ENCODE measurements at regions not wholly inside any gene's neighbourhood (a gene's known extent, or its start where the extent isn't known, plus 50 kb on each side); places are given as distances from the start of the nearest gene placed in this dataset.

DNA sequence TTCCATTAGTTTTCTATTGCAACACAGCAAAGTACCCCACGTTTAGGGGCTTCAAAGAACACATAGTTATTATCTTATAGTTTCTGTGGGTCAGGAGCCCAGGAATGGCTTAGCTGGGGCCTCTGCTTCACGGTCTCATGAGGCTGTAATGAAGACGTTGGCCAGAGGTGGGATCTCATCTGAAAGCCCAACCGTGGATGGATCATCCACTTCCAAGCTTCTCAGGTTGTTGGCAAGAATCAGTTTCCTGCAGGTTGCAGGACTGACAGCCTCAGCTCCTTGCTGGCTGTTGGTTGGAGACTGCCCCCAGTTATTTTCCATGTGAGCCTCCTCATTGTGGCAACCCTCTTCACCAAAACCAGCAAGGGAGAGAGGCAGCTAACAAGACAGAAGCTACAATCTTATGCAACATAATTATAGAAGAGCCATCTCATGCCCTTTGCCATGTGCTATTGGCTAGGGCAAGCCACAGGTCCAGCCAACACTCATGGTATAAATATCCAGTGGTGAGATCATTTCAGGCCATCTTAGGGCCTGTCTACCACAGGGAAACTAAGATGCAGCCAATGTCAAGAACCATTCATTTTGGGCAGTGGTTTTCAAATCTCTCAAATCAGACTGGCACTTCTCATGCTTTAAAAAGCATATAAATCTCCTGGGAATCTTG is 452.4 kb downstream of the MED13L start:
- H3K4me3 ChIP-seq (ENCODE audit: control insufficient read depth, low read depth, low read length): no peak overlapping the region
- TF ChIP-seq CTCF (IDR thresholded peaks at IDR 0.05; ENCODE audit: control insufficient read depth, insufficient read depth, low read depth, low read length, missing control alignments): no peak
- no peak for DNase-seq (ENCODE audit: low read depth)

- DNase-seq (ENCODE audit: low read depth): no peak
- no peak for TF ChIP-seq CTCF (IDR thresholded peaks at IDR 0.05; ENCODE audit: control insufficient read depth, insufficient read depth, low read depth, low read length, missing control alignments)
- H3K4me3 ChIP-seq (ENCODE audit: control insufficient read depth, low read depth, low read length): no peak overlapping the region
These were observed 453.9 kb downstream of the MED13L start for GRCh38 chr12:115823635-115824034.

DNA sequence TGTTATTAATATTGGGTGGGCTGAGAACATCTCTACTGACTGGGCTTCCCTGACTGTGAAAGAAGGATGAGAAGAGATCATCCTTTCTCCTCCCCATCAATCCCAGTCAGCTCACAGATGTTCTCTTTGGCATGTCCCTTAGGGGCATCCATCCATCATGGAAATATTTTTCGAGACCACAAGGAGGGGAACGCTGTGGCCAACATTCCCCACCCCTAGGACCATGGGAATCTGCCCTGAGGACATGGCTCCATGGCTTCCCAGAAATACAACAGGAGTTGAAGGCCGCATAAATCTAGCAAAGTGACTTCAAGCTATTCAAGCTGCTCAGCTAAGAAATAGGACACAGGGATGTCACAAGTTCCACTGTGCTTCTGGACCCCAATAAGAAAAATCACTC is 456.8 kb downstream of the MED13L start:
- DNase-seq (ENCODE audit: low read depth): no peak
- TF ChIP-seq CTCF (IDR thresholded peaks at IDR 0.05; ENCODE audit: control insufficient read depth, insufficient read depth, low read depth, low read length, missing control alignments): no peak
- no peak overlapping the region for H3K4me3 ChIP-seq (ENCODE audit: control insufficient read depth, low read depth, low read length)

GRCh38 chr12:115818973-115819372 is 458.5 kb downstream of the MED13L start:
- no peak overlapping the region for H3K4me3 ChIP-seq (ENCODE audit: control insufficient read depth, low read depth, low read length)
- no peak for DNase-seq (ENCODE audit: low read depth)
- no peak for TF ChIP-seq CTCF (IDR thresholded peaks at IDR 0.05; ENCODE audit: control insufficient read depth, insufficient read depth, low read depth, low read length, missing control alignments)

- no peak overlapping the region for H3K4me3 ChIP-seq (ENCODE audit: control insufficient read depth, low read depth, low read length)
- no peak for DNase-seq (ENCODE audit: low read depth)
- no peak for TF ChIP-seq CTCF (IDR thresholded peaks at IDR 0.05; ENCODE audit: control insufficient read depth, insufficient read depth, low read depth, low read length, missing control alignments)
These were observed 460.1 kb downstream of the MED13L start for GRCh38 chr12:115817389-115817788.

- no peak for DNase-seq (ENCODE audit: low read depth)
- TF ChIP-seq CTCF (IDR thresholded peaks at IDR 0.05; ENCODE audit: control insufficient read depth, insufficient read depth, low read depth, low read length, missing control alignments): no peak
- no peak overlapping the region for H3K4me3 ChIP-seq (ENCODE audit: control insufficient read depth, low read depth, low read length)
These were observed 461.6 kb downstream of the MED13L start for GRCh38 chr12:115815924-115816323.
